ENCODE measurements at regions not wholly inside any gene's neighbourhood (a gene's known extent, or its start where the extent isn't known, plus 50 kb on each side); places are given as distances from the start of the nearest gene placed in this dataset.

- Mint-ChIP-seq H3K4me1 (ENCODE audit: low read depth in 2 of 2) (no peaks in the 10 kb centered on the region), H3K27ac (no peak overlapping the region), H3K36me3 (no peaks in the 10 kb centered on the region), H3K9me3 (no peaks in the 10 kb centered on the region), H3K27me3 (peaks cover 33 to 42% of the 10 kb centered on the region in 2 donors), H3K4me3 (no peak overlapping the region)
- DNase-seq (ENCODE audit: low spot score) (no peak), ATAC-seq (no peak)
These were observed 73.0 kb upstream of the SMIM21 start for GRCh38 chr18:75500545-75500944.

DNA sequence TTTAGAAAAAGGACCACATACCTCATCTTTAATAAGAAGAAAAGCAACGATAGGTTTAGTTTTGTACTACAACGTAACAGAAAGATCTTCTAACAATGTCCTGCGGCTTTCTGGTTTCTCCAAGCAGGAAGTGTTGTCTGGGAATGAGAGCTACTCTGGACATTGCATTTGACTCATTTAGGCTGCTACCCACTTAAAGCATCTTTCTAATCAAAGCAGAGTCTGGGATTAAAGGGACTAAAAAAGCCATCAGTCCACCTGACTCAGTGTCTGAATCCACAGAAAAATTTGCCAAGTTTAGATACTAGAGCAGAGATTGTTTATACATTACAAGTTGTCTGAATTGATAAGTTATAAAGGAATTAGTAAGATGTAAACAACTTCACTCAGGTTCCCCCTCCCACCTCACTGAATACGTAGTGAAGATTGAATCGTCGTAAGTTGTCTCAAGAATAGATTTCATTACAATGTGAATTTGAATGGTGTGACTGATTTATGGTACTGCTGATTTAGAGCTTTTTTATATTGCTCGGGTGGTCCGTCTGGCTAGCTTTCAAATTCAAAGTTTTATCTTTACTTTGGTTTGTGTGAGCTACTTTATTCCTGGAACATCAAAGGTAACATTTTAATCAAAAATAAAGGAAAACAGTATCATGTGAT lies 70.2 kb upstream of the SMIM21 start:
- Mint-ChIP-seq H3K27me3 (peaks cover 28 to 29% of the 10 kb centered on the region in 2 donors), H3K36me3 (no peaks in the 10 kb centered on the region), H3K4me3 (no peak overlapping the region), H3K4me1 (ENCODE audit: low read depth in 2 of 2) (no peaks in the 10 kb centered on the region), H3K9me3 (no peaks in the 10 kb centered on the region), H3K27ac (no peak overlapping the region)
- ATAC-seq, result no peak
- no peak for DNase-seq (ENCODE audit: low spot score)

GRCh38 chr18:75496151-75496550 lies 68.6 kb upstream of the SMIM21 start:
- DNase-seq (ENCODE audit: low spot score) (no peak), ATAC-seq (no peak)
- Mint-ChIP-seq H3K27me3 (peaks cover 26 to 29% of the 10 kb centered on the region in 2 donors), H3K27ac (no peak overlapping the region), H3K4me1 (ENCODE audit: low read depth in 2 of 2) (no peaks in the 10 kb centered on the region), H3K4me3 (no peak overlapping the region), H3K9me3 (no peaks in the 10 kb centered on the region), H3K36me3 (no peaks in the 10 kb centered on the region)

GRCh38 chr18:75492852-75493251 lies 65.3 kb upstream of the SMIM21 start:
- Mint-ChIP-seq H3K27me3 (peaks cover 19 to 27% of the 10 kb centered on the region in 2 donors), H3K27ac (no peak overlapping the region), H3K4me1 (ENCODE audit: low read depth in 2 of 2) (no peaks in the 10 kb centered on the region), H3K4me3 (no peak overlapping the region), H3K36me3 (no peaks in the 10 kb centered on the region), H3K9me3 (no peaks in the 10 kb centered on the region)
- DNase-seq (ENCODE audit: low spot score), result no peak
- no peak for ATAC-seq

GRCh38 chr18:75491361-75491760 lies 63.9 kb upstream of the SMIM21 start:
- Mint-ChIP-seq H3K4me3 (no peak overlapping the region), H3K9me3 (no peaks in the 10 kb centered on the region), H3K4me1 (ENCODE audit: low read depth in 2 of 2) (no peaks in the 10 kb centered on the region), H3K27ac (no peak overlapping the region), H3K36me3 (no peaks in the 10 kb centered on the region), H3K27me3 (peaks cover 19 to 29% of the 10 kb centered on the region in 2 donors)
- no peak for DNase-seq (ENCODE audit: low spot score)
- no peak for ATAC-seq

- Mint-ChIP-seq H3K4me3 (no peak overlapping the region), H3K4me1 (ENCODE audit: low read depth in 2 of 2) (no peaks in the 10 kb centered on the region), H3K27ac (no peak overlapping the region), H3K27me3 (peaks cover 22 to 38% of the 10 kb centered on the region in 2 donors), H3K9me3 (no peaks in the 10 kb centered on the region), H3K36me3 (no peaks in the 10 kb centered on the region)
- DNase-seq (ENCODE audit: low spot score) (no peak), ATAC-seq (no peak)
These were observed 62.1 kb upstream of the SMIM21 start for GRCh38 chr18:75489493-75490190.

DNA sequence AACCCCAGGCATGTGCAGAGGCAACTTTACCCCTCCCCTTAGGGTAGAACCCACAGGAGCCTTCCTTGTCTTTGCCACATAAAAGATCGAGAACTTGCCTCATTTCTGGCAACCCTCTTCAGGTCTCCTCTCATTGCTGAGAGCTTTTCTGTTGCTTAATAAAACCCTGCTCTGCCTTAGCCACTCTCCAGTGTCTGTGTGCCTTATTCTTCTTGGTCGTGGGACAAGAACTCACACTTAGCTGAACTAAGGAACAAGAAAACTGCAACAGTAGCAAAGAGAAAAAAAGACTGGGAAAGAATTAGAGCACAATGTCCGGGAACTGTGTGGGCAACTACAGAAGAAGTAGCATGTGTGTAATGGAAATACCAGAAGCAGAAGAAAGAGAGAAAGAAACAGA lies 56.2 kb upstream of the SMIM21 start:
- Mint-ChIP-seq H3K4me1 (ENCODE audit: low read depth in 2 of 2) (no peaks in the 10 kb centered on the region), H3K4me3 (no peak overlapping the region), H3K36me3 (no peaks in the 10 kb centered on the region), H3K9me3 (no peaks in the 10 kb centered on the region), H3K27ac (no peak overlapping the region), H3K27me3 (peaks cover 21 to 51% of the 10 kb centered on the region in 2 donors)
- no peak for DNase-seq (ENCODE audit: low spot score)
- no peak for ATAC-seq

GRCh38 chr18:75482880-75483279 lies 55.4 kb upstream of the SMIM21 start:
- H3K27me3 Mint-ChIP-seq, result peaks cover 21 to 49% of the 10 kb centered on the region in 2 donors

DNA sequence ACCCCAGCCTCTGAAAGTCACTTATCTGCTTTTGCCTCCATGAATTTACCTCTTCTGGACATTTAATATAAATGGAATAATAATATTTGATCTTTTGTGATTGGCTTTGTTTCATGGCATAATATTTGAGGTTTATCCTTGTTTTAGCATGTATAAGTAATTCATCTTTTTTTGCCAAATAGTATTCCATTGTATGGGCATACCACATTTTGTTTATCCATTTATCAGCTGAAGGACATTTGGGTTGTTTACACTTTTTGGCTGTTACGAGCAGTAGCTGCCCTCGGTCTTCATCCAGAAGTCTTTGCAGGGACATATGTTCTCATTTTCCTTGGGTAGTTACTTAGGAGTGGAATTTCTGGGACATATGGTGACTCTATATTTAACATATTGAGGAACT lies 53.0 kb upstream of the SMIM21 start:
- H3K9me3 Mint-ChIP-seq, result no peaks in the 10 kb centered on the region
- H3K4me1 Mint-ChIP-seq (ENCODE audit: low read depth in 2 of 2), result no peaks in the 10 kb centered on the region
- no peaks in the 10 kb centered on the region for H3K36me3 Mint-ChIP-seq
- ATAC-seq (no peak), DNase-seq (ENCODE audit: low spot score) (no peak)
- H3K27me3 Mint-ChIP-seq, result peaks cover 29 to 48% of the 10 kb centered on the region in 2 donors
- H3K4me3 Mint-ChIP-seq, result no peak overlapping the region
- no peak overlapping the region for H3K27ac Mint-ChIP-seq

More at GRCh38 chr18:75482880-75483279, 55.4 kb upstream of the SMIM21 start:
- ATAC-seq, result no peak
- DNase-seq (ENCODE audit: low spot score), result no peak
- no peaks in the 10 kb centered on the region for H3K36me3 Mint-ChIP-seq
- no peaks in the 10 kb centered on the region for H3K9me3 Mint-ChIP-seq
- no peaks in the 10 kb centered on the region for H3K4me1 Mint-ChIP-seq (ENCODE audit: low read depth in 2 of 2)
- H3K27ac Mint-ChIP-seq, result no peak overlapping the region
- H3K4me3 Mint-ChIP-seq, result no peak overlapping the region

GRCh38 chr18:75478996-75479880 lies 51.7 kb upstream of the SMIM21 start:
- ATAC-seq (no peak), DNase-seq (ENCODE audit: low spot score) (no peak)
- H3K27me3 Mint-ChIP-seq, result peaks cover 29 to 47% of the 10 kb centered on the region in 2 donors

GRCh38 chr18:75477900-75478299 lies 50.4 kb upstream of the SMIM21 start:
- no peak overlapping the region for H3K27ac Mint-ChIP-seq
- DNase-seq (ENCODE audit: low spot score) (no peak), ATAC-seq (no peak)

More at GRCh38 chr18:75478996-75479880, 51.7 kb upstream of the SMIM21 start:
- Mint-ChIP-seq H3K4me1 (ENCODE audit: low read depth in 2 of 2) (no peaks in the 10 kb centered on the region), H3K27ac (no peak overlapping the region), H3K4me3 (no peak overlapping the region), H3K36me3 (no peaks in the 10 kb centered on the region), H3K9me3 (no peaks in the 10 kb centered on the region)

More at GRCh38 chr18:75477900-75478299, 50.4 kb upstream of the SMIM21 start:
- Mint-ChIP-seq H3K4me3 (no peak overlapping the region), H3K36me3 (no peaks in the 10 kb centered on the region), H3K27me3 (peaks cover 25 to 36% of the 10 kb centered on the region in 2 donors), H3K4me1 (ENCODE audit: low read depth in 2 of 2) (no peaks in the 10 kb centered on the region), H3K9me3 (no peaks in the 10 kb centered on the region)
